HEK293T (cell line): ENCODE measurements at regions not wholly inside any gene's neighbourhood (a gene's known extent, or its start where the extent isn't known, plus 50 kb on each side); places are given as distances from the start of the nearest gene placed in this dataset.

Experiments used
- ARNT ChIP-seq: fragments of 450-650 bp; IDR thresholded peaks from 2 replicates; pipeline ENCODE4 v1.6.1; 2017; ENCODE audit warnings: mild to moderate bottlenecking
- ELF4 ChIP-seq: fragments of 450-650 bp; IDR thresholded peaks from 2 replicates; pipeline ENCODE4 v1.6.1; 2017; ENCODE audit warnings: antibody characterized with exemption
- FOXK2 ChIP-seq: fragments of 450-650 bp; IDR thresholded peaks from 2 replicates; pipeline ENCODE4 v1.6.1; 2016; ENCODE audit warnings: mild to moderate bottlenecking
- FOXM1 ChIP-seq: fragments of 450-650 bp; IDR thresholded peaks from 2 replicates; pipeline ENCODE4 v1.6.1; 2017; ENCODE audit warnings: mild to moderate bottlenecking, borderline replicate concordance
- HDGF ChIP-seq: fragments of 450-650 bp; IDR thresholded peaks from 2 replicates; pipeline ENCODE4 v1.6.1; 2017; ENCODE audit warnings: antibody characterized with exemption, borderline replicate concordance
- L3MBTL2 ChIP-seq: fragments of 450-650 bp; conservative IDR thresholded peaks from 2 replicates; pipeline ENCODE4 v1.6.1; 2016; ENCODE audit warnings: mild to moderate bottlenecking
- SP1 ChIP-seq: fragments of 450-650 bp; IDR thresholded peaks from 2 replicates; pipeline ENCODE4 v1.6.1; 2017
- SUZ12 ChIP-seq: fragments of 450-650 bp; IDR thresholded peaks from 2 replicates; pipeline ENCODE4 v1.6.1; 2016; ENCODE audit warnings: mild to moderate bottlenecking
- TARDBP ChIP-seq: fragments of 450-650 bp; IDR thresholded peaks from 2 replicates; pipeline ENCODE4 v1.6.1; 2016
- ZNF384 ChIP-seq: fragments of 450-650 bp; IDR thresholded peaks from 2 replicates; pipeline ENCODE4 v1.6.1; 2016

- TF ChIP-seq SUZ12 (no peak), L3MBTL2 (no peak), SP1 (no peak), FOXK2 (no peak), ELF4 (no peak), HDGF (no peak), FOXM1 (no peak), TARDBP (no peak), ZNF384 (no peak), ARNT (no peak)
Measured at GRCh38 chr2:128710242-128710641, 391.6 kb upstream of the HS6ST1 start.
